ENCODE measurements at regions not wholly inside any gene's neighbourhood (a gene's known extent, or its start where the extent isn't known, plus 50 kb on each side); places are given as distances from the start of the nearest gene placed in this dataset.

- Mint-ChIP-seq H3K4me3 (no peak overlapping the region), H3K27me3 (no peaks in the 10 kb centered on the region), H3K4me1 (ENCODE audit: low read depth) (peaks cover 21% of the 10 kb centered on the region), H3K36me3 (ENCODE audit: low read depth) (peaks cover 3% of the 10 kb centered on the region), H3K27ac (no peak overlapping the region), H3K9me3 (no peaks in the 10 kb centered on the region)
- TF ChIP-seq CTCF (IDR thresholded peaks at IDR 0.05), result no peak
- POLR2A ChIA-PET, result interaction anchor here (0.6 to 27.2 kb wide), 12 partner anchors 9 to 907 kb away, joined by 3 to 883 read pairs (median 18); a partner anchor contains a TSS
- intact Hi-C loops (cut with micrococcal nuclease), result no loop called here
- DNase-seq (no peak), ATAC-seq (no peak)
- CTCF ChIA-PET, result interaction anchor here (1.2 to 3.3 kb wide), 3 partner anchors 8 to 161 kb away, joined by 4 to 11 read pairs (median 5); a partner anchor contains a TSS
Observed at GRCh38 chr6:26225848-26226578, 138.8 kb downstream of the HFE start.

- no peak for TF ChIP-seq CTCF (IDR thresholded peaks at IDR 0.05)
- Mint-ChIP-seq H3K4me3 (no peak overlapping the region), H3K9me3 (no peaks in the 10 kb centered on the region), H3K27me3 (no peaks in the 10 kb centered on the region), H3K27ac (peak overlapping the region; percentile 32), H3K36me3 (ENCODE audit: low read depth) (peaks cover 3% of the 10 kb centered on the region), H3K4me1 (ENCODE audit: low read depth) (peaks cover 21% of the 10 kb centered on the region)
- POLR2A ChIA-PET, result interaction anchor here (0.6 to 27.2 kb wide), 11 partner anchors 8 to 102 kb away, joined by 3 to 883 read pairs (median 10); a partner anchor contains a TSS
- intact Hi-C loops (cut with micrococcal nuclease), result no loop called here
- ATAC-seq, result no peak
- no peak for DNase-seq
- CTCF ChIA-PET, result interaction anchor here (1.4 to 2.0 kb wide), 3 partner anchors 9 to 162 kb away, joined by 3 to 6 read pairs (median 4); a partner anchor contains a TSS
Observed at GRCh38 chr6:26226579-26226967, 138.4 kb upstream of the BTN3A2 start.

- ChIA-PET CTCF (no interaction called here), POLR2A (interaction anchor here (1.1 to 2.4 kb wide), 3 partner anchors 14 to 42 kb away, joined by 6 to 12 read pairs (median 11); a partner anchor contains a TSS)
- intact Hi-C loops (cut with micrococcal nuclease), result loop anchor here (5.0 kb wide), 1 partner anchor 33 kb away; a partner anchor contains a TSS
- Mint-ChIP-seq H3K27me3 (peaks cover 5% of the 10 kb centered on the region), H3K9me3 (no peaks in the 10 kb centered on the region), H3K36me3 (ENCODE audit: low read depth) (peaks cover 16% of the 10 kb centered on the region), H3K4me1 (ENCODE audit: low read depth) (peaks cover 33% of the 10 kb centered on the region), H3K27ac (no peak overlapping the region), H3K4me3 (no peak overlapping the region)
- ATAC-seq (no peak), DNase-seq (no peak)
- no peak for TF ChIP-seq CTCF (IDR thresholded peaks at IDR 0.05)
Observed at GRCh38 chr6:26230351-26230750, 134.6 kb upstream of the BTN3A2 start.

GRCh38 chr6:26231006-26231587 is 133.9 kb upstream of the BTN3A2 start:
- Mint-ChIP-seq H3K27ac (no peak overlapping the region), H3K4me3 (no peak overlapping the region), H3K4me1 (ENCODE audit: low read depth) (peaks cover 38% of the 10 kb centered on the region), H3K9me3 (no peaks in the 10 kb centered on the region), H3K27me3 (peaks cover 5% of the 10 kb centered on the region), H3K36me3 (ENCODE audit: low read depth) (peaks cover 16% of the 10 kb centered on the region)
- intact Hi-C loops (cut with micrococcal nuclease), result loop anchor here (5.0 kb wide), 1 partner anchor 34 kb away; a partner anchor contains a TSS
- no peak for TF ChIP-seq CTCF (IDR thresholded peaks at IDR 0.05)
- DNase-seq, result no peak
- ChIA-PET CTCF (no interaction called here), POLR2A (interaction anchor here (1.1 to 7.6 kb wide), 4 partner anchors 8 to 43 kb away, joined by 6 to 197 read pairs (median 12); a partner anchor contains a TSS)
- no peak for ATAC-seq

Data from activated CD8-positive, alpha-beta T cell treated with anti-CD3 and anti-CD28 coated beads for 36 hours (primary cell).